ENCODE measurements at regions not wholly inside any gene's neighbourhood (a gene's known extent, or its start where the extent isn't known, plus 50 kb on each side); places are given as distances from the start of the nearest gene placed in this dataset.

- no peak for DNase-seq
Measured at GRCh38 chr2:168380500-168380899, 75.6 kb upstream of the CERS6 start.

DNA sequence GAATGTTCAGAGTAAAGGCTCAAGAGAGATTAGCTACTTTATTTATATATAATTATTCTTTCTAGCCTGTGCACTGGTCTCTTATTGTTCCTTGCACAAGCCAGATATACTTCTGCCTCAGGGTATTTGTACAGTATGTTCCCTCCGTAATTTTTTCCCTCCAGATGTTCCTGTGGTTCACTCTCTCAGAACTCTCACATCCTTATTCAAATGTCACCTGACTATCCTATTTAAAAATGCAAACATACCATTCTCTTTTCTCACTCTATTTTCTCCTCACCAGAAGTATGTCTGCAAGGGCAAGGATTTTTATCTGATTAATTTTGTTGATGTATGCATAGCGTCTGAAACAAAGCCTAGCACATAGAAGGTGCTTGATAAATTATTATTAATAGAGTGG is 64.0 kb upstream of the CERS6 start:
- no peak for DNase-seq

DNA sequence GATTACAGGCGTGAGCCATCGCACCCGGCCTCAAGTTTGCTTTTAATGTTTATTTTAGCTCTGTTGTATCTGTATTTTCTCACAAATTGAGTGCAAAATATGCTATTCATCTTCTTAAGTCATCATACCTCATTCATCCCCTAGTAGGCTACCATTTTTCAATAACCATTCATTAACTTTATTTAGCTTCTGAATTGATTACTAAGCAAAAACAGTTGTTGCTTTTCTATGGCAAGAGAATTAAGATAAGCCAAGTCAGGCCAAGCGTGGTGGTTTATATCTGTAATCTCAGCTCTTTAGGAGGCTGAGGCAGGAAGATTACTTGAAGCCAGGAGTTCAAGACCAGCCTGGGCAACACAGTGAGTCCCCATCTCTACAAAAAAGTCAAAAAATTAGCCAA is 63.3 kb upstream of the CERS6 start:
- no peak for DNase-seq

DNA sequence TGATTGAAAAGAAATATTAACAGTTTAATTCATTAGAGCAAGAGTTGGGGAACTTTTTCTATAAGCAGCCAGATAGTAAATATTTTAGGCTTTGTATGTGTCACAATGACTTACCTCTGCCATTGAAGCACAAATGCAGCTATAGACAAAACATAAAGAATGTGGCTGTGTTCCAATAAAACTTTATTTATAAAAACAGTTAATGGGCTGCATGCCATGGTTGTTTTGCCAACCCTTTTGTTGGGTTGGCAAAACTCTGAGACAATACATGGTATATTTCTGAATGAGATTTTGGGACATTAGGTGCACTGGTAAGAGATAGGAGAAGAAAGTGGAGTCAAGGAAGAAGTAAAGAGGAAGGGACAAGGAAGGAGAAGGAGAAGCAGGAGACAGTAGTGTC is 61.8 kb upstream of the CERS6 start:
- no peak for DNase-seq

GRCh38 chr2:168396131-168396530 is 59.9 kb upstream of the CERS6 start:
- no peak for DNase-seq

- no peak for DNase-seq
Measured at GRCh38 chr2:168397629-168398028, 58.4 kb upstream of the CERS6 start.

DNA sequence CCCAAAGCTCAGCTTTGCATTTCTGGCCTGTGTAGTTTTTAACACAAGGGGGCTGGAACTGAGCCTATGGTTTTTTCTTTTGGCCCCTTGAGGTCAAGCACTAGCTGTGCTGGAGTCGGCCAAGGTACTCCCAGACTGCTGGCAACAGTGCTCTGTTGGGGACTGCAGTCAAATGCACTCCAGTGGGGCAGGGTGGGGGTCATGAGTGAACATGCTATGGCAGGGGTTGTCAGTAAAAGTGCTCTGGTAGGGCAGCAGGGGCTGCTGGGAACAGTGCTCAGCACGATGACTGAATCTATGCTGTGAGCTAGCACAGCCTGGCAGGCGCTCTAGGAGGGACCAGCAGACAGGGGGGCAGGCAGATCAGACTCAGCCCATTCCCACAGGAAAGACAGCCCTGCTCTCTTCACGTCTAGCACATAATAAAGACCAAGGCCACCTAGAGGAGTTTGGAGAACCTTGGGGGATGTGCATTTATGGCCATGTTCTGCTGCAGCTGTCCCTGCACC is 55.0 kb upstream of the CERS6 start:
- no peak for DNase-seq

- DNase-seq = no peak
Measured at GRCh38 chr2:168401771-168402170, 54.3 kb upstream of the CERS6 start.

GRCh38 chr2:168402531-168402930 is 53.5 kb upstream of the CERS6 start:
- DNase-seq = no peak

GRCh38 chr2:168403736-168404135 is 52.3 kb upstream of the CERS6 start:
- DNase-seq = no peak

- no peak for DNase-seq
Measured at GRCh38 chr2:168404764-168405163, 51.3 kb upstream of the CERS6 start.
